ENCODE measurements at regions not wholly inside any gene's neighbourhood (a gene's known extent, or its start where the extent isn't known, plus 50 kb on each side); places are given as distances from the start of the nearest gene placed in this dataset.

- ChIA-PET POLR2A (no interaction called here), CTCF (no interaction called here)
- no peak overlapping the region for H3K4me3 ChIP-seq (ENCODE audit: low read depth, low read length)
- no peaks in the 10 kb centered on the region for H3K27me3 ChIP-seq (ENCODE audit: control insufficient read depth, insufficient read depth, low read length)
- no peaks in the 10 kb centered on the region for H3K9me3 ChIP-seq (ENCODE audit: control insufficient read depth, insufficient read depth, low read length)
- no peak for DNase-seq (ENCODE audit: low read depth, low spot score)
- H3K27ac ChIP-seq (ENCODE audit: low read depth, low read length), result no peak overlapping the region
- no peak for TF ChIP-seq CTCF (IDR thresholded peaks at IDR 0.05; ENCODE audit: low read depth, low read length)
Measured at GRCh38 chr3:74858086-74858485, 243.6 kb upstream of the CNTN3 start.

GRCh38 chr3:74850381-74850780 is 235.9 kb upstream of the CNTN3 start:
- ChIA-PET CTCF (no interaction called here), POLR2A (no interaction called here)
- Histone ChIP-seq H3K27me3 (ENCODE audit: control insufficient read depth, insufficient read depth, low read length) (no peaks in the 10 kb centered on the region), H3K9me3 (ENCODE audit: control insufficient read depth, insufficient read depth, low read length) (no peaks in the 10 kb centered on the region), H3K27ac (ENCODE audit: low read depth, low read length) (no peak overlapping the region), H3K4me3 (ENCODE audit: low read depth, low read length) (no peak overlapping the region)
- DNase-seq (ENCODE audit: low read depth, low spot score), result no peak
- TF ChIP-seq CTCF (IDR thresholded peaks at IDR 0.05; ENCODE audit: low read depth, low read length), result no peak

DNA sequence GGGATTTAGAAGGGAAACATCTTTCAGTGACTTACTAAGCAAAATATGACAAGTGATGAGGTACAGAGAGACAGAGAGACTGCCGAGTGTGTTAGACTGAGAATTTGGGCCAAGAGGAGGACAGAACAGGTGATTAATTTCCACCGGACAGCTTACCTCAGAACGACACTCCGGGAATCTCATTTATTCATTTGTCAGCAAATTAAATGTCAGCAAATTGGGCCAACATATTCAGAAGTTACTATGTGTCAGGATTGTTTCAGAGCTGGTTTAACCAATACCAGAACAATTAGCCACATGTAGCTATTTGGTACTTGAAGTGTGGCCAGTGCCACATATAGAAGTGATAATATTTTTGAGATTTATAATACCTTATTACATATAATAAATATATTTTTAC is 232.6 kb upstream of the CNTN3 start:
- POLR2A ChIA-PET, result no interaction called here
- CTCF ChIA-PET, result no interaction called here
- TF ChIP-seq CTCF (IDR thresholded peaks at IDR 0.05; ENCODE audit: low read depth, low read length), result no peak

DNA sequence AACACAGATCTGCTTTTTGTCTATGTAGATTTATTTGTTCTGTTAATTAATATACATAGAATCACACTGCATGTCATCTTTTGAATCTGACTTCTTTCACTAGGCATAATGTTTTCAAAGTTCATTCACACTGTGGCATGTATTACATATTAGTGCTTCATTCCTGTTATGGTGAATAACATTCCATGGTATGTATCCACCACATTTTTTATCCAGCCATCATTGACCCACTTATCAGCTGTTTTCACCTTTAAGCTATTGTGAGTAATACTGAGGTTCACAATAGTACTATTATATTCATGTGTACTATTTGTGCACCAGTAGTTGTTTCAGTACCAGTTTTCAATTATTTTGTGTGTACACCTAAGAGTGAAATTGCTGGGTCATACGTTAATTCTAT is 230.6 kb upstream of the CNTN3 start:
- H3K27ac ChIP-seq (ENCODE audit: low read depth, low read length), result no peak overlapping the region
- DNase-seq (ENCODE audit: low read depth, low spot score), result no peak
- no peaks in the 10 kb centered on the region for H3K9me3 ChIP-seq (ENCODE audit: control insufficient read depth, insufficient read depth, low read length)
- TF ChIP-seq CTCF (IDR thresholded peaks at IDR 0.05; ENCODE audit: low read depth, low read length), result no peak
- POLR2A ChIA-PET, result no interaction called here
- H3K4me3 ChIP-seq (ENCODE audit: low read depth, low read length), result no peak overlapping the region
- CTCF ChIA-PET, result no interaction called here
- no peaks in the 10 kb centered on the region for H3K27me3 ChIP-seq (ENCODE audit: control insufficient read depth, insufficient read depth, low read length)

More for the DNA sequence above, 232.6 kb upstream of the CNTN3 start:
- no peak for DNase-seq (ENCODE audit: low read depth, low spot score)
- H3K27me3 ChIP-seq (ENCODE audit: control insufficient read depth, insufficient read depth, low read length), result no peaks in the 10 kb centered on the region
- no peaks in the 10 kb centered on the region for H3K9me3 ChIP-seq (ENCODE audit: control insufficient read depth, insufficient read depth, low read length)
- no peak overlapping the region for H3K27ac ChIP-seq (ENCODE audit: low read depth, low read length)
- H3K4me3 ChIP-seq (ENCODE audit: low read depth, low read length), result no peak overlapping the region

DNA sequence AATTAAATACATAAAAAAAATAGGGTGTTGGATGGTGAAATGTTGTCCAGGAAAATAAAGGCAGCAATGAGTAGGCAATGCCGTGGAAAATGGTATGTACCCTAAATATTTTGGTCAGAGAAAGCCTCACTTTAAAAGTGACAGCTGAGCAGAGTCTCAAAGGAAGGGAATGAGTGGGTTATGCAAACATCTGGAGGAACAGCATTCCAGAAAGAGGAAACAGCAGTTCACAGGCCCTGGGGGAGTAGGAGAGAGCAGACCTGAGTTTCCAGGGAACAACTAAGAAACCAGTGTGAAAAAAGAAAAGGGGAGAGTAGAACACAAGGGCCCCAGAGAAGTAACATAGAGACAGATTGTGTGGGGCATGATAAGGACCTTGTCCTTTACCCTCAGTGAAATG is 230.0 kb upstream of the CNTN3 start:
- H3K27me3 ChIP-seq (ENCODE audit: control insufficient read depth, insufficient read depth, low read length), result no peaks in the 10 kb centered on the region
- no peak overlapping the region for H3K27ac ChIP-seq (ENCODE audit: low read depth, low read length)
- no peak overlapping the region for H3K4me3 ChIP-seq (ENCODE audit: low read depth, low read length)
- no peak for DNase-seq (ENCODE audit: low read depth, low spot score)
- no peak for TF ChIP-seq CTCF (IDR thresholded peaks at IDR 0.05; ENCODE audit: low read depth, low read length)
- CTCF ChIA-PET, result no interaction called here
- POLR2A ChIA-PET, result no interaction called here
- H3K9me3 ChIP-seq (ENCODE audit: control insufficient read depth, insufficient read depth, low read length), result no peaks in the 10 kb centered on the region

Measured in AG04450 (cell line).